Left colon (tissue), 2 donors: ENCODE measurements at regions not wholly inside any gene's neighbourhood (a gene's known extent, or its start where the extent isn't known, plus 50 kb on each side); places are given as distances from the start of the nearest gene placed in this dataset.

Experiments
- ATAC-seq: fragments of 200-7000 bp; cut with Tn5 transposase; one replicate; pipeline ENCODE4 v1.9.1; 2020; ENCODE audit warnings: mild to moderate bottlenecking, moderate library complexity
- DNase-seq, 2 donors: peaks; one replicate each; pipeline ENCODE4 v3.0.0-alpha.2; 2020
- intact Hi-C, 2 donors: fragments of 100-400 bp; cut with DNase I in 1 of 2; cut with micrococcal nuclease in 1 of 2; formaldehyde crosslinking; loops; one replicate each; pipeline versions ENCODE4 v1.11.2 to v1.14.0; 2022; cut with DNase I, micrococcal nuclease
- donor health status: DM: no; HTN: no; CAD: no.
- donor health status: DM: yes; HTN: yes; CAD: no.

DNA sequence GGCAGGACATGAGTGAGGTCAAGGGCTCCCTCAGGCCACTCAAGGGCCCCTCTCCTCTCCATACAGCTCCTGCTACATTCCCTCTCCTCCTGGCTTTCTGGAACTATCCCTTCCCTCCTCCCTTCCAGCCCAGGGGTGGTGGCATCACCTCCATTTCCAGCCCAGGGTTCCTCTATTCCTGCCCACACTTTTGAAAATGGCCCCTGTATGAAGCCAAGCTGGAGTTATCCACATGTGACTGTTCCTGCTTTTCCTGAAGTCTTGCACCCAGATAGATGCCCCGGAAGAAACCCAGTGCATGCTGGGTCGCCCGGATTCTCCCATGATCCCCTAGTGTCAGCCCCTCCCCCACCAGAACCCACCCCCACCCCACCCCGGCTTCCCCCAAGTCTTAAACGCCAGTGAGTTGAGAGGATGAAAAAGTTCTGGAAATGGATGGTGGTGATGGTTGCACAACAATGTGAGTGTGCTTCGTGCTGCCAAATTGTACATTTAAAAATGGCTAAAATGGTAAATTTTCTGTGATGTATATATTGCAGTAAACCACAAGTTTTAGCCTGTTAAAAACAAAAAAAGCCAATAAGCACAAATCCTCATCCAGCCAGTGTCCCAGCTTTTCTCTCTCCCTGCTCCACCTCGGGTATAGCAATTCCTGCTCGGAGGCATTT is 136.9 kb downstream of the SCARB1 start:
- ATAC-seq: no peak
- no peak for DNase-seq
- intact Hi-C loops: no loop called here

DNA sequence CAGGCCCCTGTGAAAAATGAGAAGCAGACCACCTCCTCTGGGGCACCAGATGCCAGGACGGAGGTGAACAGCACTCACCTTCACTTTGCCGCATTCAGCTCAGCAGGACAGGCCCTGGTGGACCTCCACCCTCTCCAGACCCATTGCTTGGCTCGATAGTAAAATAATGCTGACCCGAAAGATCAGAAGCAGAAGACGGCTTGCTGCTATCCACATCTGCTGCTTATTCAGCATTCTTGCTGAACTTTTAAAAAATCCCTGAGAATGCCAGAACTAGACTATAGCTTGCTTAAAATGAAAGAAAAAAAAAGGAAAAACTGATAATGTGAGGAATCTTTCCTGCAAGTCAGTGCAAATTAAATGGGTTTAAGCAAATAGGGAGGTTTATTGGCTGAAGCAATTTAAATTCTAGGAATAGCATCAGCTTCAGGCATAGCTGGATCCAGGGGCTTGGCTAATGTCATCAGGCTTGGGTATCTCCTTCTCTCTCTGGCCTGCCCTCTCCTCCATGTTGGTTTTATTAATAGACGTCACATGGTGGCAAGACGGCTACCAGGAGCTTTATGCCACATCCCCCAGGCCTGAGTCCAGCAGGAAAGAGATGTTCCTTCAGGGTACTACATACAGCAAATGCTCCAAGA is 137.9 kb downstream of the SCARB1 start:
- no peak for ATAC-seq
- no peak for DNase-seq
- intact Hi-C loops: no loop called here

DNA sequence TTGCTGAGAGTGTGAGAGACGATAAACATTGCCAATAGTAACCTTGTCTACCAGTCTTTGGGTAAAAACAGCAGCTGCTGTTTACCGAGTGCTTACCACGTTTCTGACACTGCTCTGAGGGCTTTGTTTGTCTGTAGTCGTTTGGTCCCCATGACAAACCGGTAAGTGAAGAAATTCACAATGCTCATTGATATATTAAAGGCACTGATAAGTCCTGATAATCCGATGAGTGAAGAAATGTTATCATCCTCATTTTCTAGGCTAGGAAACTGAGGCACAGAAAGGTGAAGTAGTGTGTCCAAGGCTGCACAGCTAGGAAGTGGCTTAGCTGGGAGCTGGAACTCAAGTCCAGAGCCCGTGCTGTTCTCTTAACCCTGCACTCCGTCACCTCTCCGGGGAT is 138.6 kb downstream of the SCARB1 start:
- intact Hi-C loops: no loop called here

DNA sequence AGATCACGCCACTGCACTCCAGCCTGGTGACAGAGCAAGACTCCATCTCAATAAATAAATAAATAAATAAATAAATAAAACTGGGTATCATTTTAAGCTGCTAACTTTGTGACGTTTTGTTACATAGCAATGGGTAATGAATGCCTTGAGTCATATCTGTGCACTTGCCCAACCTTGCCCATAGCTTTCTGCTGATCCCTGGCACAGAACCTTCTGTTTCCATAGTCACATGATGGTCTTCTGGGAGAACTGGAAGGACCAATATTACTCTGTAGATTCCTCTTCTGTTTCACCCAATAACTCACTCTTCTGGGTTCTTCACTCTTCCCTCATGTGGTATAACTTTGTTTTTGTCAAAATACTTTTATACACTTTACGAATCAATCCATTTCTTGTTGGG is 140.8 kb downstream of the SCARB1 start:
- no peak for DNase-seq
- ATAC-seq: no peak
- intact Hi-C loops: no loop called here

More for the DNA sequence above, 138.6 kb downstream of the SCARB1 start:
- ATAC-seq (no peak), DNase-seq (no peak)

DNA sequence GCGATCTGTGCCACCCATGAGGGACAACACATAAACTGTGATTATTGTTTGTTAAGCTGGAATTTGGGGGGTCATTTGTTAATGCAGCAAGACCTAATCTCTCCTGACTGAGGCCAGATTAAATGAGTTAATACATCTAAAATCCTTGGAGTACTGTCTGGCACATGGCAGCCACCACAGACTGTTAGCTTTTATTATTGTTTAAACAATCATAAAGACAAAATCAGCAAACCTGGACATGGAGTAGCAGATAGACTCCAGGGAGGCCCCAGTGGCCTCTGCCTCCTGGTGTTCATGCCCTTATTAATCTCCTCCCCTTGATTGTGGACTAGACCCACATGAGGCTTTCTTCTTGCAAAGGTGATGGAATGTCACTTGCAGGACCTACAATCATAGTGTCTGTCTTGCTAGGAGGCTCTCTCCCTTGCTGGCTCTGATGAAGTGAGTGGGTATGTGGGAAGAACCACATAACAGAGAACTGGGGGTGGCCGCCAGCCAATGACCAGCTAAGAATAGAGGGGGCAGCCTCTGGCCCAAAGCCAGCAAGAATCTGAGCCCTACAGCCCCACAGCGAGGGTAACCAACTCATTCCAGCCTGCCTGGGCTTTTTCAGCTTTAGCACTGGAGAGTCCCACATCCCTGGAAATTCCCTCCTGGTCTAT is 142.0 kb downstream of the SCARB1 start:
- no peak for DNase-seq
- intact Hi-C loops: no loop called here
- no peak for ATAC-seq

DNA sequence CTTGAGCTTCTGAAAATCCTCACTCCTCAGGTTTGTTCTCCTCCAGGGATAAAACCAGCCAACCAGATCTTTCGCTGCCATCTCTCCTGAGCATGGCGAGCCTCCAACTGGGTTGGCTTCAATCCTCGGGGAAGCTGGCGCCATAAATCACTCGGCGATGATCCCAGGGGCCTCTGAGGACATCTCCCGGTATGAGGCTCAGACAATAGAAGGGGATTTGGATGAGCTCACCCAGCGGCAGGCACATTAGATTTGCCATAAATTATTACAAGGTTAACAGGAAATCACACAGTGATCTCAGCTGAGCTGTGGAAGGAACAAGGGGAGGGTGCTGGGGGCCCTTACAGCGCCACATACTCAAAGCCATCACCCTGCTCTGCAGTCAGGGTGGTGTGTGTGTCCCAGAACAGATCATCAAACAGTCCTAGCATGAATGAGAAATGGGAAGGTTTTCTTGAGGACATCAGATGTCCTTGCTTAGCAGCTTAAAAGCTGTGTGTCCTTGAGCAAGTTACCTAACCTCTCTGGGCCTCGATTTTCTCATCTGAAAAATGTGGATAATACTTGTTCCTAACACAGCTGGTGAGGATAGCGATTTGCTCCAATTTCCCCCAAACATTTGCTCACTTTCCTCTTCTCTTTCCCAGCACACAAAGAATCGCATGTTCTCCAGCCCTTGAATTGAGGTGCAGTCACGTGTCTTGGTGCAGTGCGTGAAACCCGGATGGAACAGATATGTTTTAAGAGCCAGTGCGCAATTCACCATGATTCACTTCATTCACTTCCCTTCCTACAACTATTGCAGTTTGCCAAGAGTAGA is 142.8 kb downstream of the SCARB1 start:
- intact Hi-C loops: no loop called here
- DNase-seq (no peak), ATAC-seq (peak; percentile 36)

DNA sequence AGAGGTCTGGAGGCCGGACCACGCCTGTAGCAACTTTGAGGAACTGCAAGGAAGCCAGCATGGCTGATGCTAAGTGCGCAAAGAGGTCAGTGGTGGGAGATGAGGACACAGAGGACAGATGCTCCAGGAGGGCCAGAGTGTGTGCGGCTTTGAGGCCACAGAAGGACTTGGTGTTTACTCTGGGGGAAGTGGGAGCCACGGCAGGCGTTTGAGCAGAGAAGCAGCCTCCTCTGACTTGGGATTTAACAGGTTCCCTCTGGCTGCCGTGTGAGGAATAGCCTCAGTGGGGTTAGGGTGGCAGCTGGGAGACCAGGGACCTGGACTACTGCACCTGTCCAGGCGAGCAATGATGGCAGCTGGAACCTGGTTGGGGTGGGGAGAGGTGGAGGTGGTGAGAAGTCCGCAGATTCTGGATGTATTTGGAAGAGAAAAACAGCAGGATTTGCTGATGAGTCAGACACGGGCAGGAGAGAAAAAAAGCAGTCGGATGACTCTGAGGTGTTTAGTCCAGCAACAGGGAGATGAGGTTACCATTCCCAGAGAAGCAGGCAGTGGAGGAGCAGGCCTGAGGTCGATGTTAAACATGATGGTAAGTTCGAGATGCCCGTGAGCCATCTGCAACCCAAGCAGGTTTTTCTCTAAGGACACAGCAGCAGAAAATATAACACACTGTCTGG is 143.5 kb downstream of the SCARB1 start:
- intact Hi-C loops: no loop called here
- ATAC-seq (no peak), DNase-seq (no peak)

DNA sequence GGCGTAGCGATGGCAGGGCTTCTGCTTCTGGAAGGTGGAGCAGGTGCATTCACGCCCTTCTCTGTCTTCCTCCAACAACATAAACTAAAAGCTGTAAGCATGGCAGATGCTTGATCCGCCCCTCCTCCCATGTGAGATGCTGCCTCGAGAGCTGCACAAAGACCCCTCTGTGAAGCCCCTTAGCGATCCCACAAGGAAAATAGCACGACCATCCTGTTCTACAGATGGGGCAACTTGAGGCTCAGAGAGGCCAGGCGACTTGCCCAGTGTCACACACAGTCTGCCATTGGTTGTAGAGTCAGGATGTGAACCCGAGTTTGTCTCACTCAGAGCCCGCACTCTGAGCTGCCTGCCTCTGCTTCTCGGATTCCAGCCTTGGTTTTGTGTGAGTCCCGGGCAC is 144.4 kb downstream of the SCARB1 start:
- intact Hi-C loops: no loop called here
- DNase-seq (no peak), ATAC-seq (no peak)

DNA sequence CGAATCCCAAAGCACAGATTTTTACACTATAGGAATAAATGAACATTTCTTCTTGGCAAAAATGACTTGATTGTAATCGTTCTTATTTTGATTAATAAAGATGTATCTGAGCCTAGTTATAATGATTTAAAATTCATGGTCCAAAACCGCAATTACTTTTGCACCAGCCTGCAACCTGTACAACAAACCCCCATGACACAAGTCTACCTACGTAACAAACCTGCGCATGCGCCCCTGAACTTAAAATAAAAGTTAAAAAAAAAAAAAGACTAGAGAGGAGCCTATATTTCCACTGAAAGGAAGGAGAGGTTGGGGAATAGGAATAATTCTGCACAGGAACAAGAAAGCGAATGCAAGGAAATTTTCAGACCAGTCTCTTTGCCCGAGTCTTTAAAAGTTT is 145.2 kb downstream of the SCARB1 start:
- DNase-seq (no peak), ATAC-seq (no peak)
- intact Hi-C loops: no loop called here

DNA sequence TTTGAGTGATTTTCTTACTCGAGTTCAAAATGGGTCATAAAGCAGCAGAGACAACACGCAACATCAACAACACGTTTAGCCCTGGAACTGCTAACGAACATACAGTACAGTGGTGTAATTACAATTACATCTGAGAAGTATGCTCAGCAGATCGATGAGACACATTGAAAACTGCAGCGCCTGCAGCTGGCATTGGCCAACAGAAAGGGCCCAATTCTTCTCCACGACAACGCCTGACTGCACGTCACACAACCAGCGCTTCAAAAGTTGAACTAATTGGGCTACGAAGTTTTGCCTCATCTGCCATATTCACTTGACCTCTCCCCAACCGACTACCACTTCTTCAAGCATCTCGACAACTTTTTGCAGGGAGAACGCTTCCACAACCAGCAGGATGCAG is 145.6 kb downstream of the SCARB1 start:
- intact Hi-C loops: no loop called here
- no peak for DNase-seq
- ATAC-seq: no peak

DNA sequence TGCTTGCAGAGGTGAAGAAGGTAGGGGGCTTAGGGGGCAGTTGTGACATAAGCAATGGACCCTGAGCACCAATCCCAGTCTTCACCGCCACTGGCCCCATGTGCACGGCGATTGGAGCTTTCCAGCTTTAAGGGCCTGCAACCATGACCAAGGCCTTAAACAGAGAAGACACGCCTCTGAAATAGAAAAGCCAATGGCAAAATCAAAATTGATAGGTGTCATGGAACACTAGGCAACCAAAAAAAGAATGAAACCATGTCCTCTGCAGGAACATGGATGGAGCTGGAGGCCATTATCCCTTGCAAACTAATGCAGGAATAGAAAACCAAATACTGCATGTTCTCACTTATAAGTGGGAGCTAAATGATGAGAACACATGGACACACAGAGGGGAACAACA is 146.3 kb downstream of the SCARB1 start:
- intact Hi-C loops: no loop called here
- ATAC-seq: no peak
- no peak for DNase-seq

DNA sequence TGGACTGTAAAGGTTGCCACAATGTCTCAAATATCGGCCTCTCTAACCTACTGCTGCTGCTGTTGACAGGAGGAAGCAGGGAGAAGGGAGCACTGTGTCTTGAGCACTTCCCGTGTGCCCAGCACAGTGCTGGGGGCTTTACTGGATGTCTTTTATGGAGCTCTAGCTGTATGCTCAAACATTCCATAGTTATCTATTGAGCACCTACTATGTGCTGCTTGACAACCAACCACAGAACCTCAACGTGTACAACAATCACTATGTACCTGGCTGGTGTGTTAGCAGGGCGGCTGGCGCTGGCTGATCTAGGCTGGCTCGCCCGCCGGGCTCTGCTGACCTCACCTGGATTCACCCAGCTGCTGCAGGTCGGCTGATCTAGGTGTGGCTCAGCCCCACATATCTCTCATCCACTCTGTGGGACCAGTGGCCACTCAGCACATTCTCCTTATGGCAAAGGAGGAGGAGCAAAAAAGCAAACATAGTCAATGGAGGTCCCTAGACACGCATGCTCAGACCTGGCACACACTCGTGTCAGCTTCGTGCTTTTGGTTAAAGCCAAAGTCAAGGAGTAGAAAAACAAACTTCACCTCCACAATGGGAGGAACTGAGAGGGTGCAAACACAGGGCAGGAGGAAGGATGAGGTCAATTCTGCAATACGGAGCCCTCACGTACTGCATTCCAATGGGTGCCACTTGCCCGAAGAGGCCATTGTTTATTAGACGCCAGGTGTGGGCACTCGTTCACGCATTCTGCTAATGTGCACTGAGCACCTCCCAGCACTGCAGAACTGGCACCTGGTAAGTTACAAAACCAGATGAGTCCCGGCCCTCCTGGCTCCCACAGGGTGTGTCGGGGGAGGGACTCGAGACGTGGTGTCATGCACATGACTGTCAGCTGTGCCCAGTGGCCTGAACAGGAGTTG is 147.2 kb downstream of the SCARB1 start:
- DNase-seq (no peak), ATAC-seq (peak; percentile 30)
- intact Hi-C loops: no loop called here

DNA sequence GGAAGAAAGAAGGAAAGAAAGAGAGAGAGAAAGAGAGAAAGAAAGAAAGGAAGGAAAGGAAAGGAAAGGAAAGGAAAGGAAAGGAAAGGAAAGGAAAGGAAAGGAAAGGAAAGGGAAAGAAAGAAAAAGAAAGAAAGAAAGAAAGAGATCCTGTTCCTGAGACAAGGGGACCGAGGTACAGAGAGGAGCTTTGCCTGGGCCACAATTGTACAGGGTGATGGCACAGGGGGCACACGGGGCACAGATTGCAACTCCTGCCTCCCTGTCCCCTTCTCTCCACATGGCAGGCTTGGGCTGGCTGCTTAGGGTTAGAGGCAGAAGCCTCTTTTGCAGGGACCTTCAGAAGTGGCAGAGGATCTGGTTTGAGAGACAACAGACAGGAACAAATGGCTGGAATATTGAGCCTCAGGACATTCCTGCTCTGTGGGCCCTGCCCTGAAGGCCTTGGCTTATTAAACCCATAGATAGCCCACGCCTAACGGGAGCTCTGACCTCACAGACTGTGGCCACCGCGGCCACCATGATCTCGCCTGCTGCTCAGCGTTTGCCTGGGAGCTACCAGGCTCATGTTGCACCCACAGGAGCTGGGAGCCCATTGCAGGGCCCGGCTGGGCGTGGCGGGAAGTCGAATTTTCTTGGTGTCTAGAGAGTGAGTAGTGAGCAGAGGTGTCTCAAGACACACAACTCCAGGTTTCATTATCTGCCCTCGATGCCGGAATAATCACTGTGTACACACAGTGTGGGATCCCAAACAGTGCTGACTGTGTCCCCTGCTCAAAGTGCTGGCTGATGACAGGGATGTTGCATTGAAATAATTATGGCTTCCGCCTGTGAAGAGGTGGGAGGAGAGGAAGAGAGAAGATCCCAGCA is 147.9 kb upstream of the NCOR2 start:
- peak; percentile 73 for ATAC-seq
- intact Hi-C loops: no loop called here
- DNase-seq: peak in 1 of 2 donors; percentile 43

DNA sequence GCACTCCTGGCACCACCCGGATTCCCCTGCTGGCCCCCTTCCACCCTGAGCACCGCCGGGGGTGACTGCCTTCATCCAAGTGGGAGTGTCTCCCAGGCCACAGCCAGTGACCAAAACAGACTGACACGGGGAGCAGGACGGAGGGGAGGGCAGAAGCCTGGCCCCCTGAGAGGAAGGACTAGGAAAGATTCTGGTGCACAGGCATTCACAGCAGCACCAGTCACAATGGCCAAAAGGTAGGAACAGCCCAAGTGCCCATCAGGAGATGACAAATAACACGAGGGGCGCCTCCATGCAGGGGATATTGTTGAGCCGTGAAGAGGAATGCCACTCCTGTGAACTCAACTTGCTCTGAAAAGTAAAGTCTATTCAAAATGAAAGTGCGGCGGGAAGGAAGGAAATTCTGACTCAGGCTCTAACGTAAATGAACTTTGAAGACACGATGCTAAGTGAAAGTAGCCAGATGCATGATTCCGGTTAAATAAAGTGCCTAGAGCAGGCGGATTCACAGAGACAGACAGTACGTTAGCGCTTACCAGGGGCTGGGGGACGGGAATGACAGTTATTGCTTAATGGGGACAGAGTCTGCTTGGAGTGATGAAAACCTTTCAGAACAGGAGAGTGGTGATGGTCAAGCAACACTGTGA is 146.1 kb upstream of the NCOR2 start:
- intact Hi-C loops: no loop called here
- DNase-seq (no peak), ATAC-seq (peak; percentile 27)

DNA sequence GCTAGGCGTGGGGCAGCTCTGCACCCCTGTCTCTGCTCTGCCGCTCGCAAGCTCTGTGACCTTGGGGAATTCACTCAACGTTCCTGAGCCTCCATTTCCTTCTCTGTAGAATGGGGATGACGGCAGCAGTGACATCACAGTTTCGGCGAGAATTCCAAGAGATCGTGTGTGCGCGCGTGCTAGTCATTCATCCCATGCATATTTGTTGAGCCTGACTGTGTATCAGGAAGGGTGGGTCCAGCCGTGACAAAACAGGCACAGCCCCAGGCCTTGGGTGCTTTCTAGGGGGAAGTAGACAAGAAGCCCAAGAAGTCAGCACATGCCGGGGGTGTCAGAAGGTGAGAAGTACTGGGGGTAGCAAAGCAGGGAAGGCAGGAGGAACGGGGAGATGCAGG is 145.6 kb upstream of the NCOR2 start:
- intact Hi-C loops: no loop called here
- ATAC-seq (no peak), DNase-seq (peak; percentile 33 to 57)

DNA sequence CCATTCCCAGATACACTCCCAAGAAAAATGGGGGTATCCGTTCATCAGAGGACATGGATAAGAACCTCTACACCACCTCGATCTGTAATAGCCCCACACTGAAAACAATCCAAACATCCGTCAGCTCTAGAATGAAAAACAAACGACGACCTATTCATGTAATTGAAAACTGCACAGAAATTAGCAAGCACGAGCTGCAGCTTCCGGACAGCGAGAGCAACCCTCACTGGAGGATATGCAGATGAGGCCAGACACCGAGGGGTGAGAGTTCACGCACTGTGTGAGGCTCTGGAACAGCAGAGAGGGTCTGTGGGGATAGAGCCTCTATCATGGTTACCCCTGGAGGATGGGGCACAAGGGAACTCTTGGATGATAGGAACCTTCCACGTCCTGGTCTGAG is 143.9 kb upstream of the NCOR2 start:
- intact Hi-C loops: no loop called here
- DNase-seq (no peak), ATAC-seq (no peak)
